ENCODE measurements at regions not wholly inside any gene's neighbourhood (a gene's known extent, or its start where the extent isn't known, plus 50 kb on each side); places are given as distances from the start of the nearest gene placed in this dataset.

DNA sequence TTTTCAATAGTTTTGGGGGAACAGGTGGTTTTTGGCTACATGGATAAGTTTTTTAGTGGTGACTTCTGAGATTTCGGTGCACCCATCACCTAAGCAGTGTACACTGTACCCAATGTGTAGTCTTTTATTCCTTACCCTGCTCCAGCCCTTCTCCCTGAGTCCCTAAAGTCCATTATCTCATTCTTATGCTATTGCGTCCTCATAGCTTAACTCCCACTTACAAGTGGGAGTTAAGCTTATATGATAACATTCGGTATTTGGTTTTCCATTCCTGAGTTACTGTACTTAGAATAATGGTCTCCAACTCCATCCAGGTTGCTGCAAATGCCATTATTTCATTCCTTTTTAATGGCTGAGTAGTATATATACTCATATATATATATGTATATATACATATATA is 90.9 kb upstream of the ACSL3 start:
- ATAC-seq (ENCODE audit: low read depth) (no peak), DNase-seq (no peak)
- H3K36me3 Mint-ChIP-seq (ENCODE audit: low read depth): no peaks in the 10 kb centered on the region
- ChIA-PET POLR2A (no interaction called here), CTCF (no interaction called here)
- H3K27ac Mint-ChIP-seq: no peak overlapping the region
- H3K9me3 Mint-ChIP-seq: no peaks in the 10 kb centered on the region
- no peaks in the 10 kb centered on the region for H3K4me1 Mint-ChIP-seq
- H3K27me3 Mint-ChIP-seq: peaks cover 12% of the 10 kb centered on the region
- TF ChIP-seq, protein P1, sequence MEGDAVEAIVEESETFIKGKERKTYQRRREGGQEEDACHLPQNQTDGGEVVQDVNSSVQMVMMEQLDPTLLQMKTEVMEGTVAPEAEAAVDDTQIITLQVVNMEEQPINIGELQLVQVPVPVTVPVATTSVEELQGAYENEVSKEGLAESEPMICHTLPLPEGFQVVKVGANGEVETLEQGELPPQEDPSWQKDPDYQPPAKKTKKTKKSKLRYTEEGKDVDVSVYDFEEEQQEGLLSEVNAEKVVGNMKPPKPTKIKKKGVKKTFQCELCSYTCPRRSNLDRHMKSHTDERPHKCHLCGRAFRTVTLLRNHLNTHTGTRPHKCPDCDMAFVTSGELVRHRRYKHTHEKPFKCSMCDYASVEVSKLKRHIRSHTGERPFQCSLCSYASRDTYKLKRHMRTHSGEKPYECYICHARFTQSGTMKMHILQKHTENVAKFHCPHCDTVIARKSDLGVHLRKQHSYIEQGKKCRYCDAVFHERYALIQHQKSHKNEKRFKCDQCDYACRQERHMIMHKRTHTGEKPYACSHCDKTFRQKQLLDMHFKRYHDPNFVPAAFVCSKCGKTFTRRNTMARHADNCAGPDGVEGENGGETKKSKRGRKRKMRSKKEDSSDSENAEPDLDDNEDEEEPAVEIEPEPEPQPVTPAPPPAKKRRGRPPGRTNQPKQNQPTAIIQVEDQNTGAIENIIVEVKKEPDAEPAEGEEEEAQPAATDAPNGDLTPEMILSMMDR (IDR thresholded peaks at IDR 0.05): no peak
- no peak overlapping the region for H3K4me3 Mint-ChIP-seq
- intact Hi-C loops (cut with micrococcal nuclease): no loop called here

DNA sequence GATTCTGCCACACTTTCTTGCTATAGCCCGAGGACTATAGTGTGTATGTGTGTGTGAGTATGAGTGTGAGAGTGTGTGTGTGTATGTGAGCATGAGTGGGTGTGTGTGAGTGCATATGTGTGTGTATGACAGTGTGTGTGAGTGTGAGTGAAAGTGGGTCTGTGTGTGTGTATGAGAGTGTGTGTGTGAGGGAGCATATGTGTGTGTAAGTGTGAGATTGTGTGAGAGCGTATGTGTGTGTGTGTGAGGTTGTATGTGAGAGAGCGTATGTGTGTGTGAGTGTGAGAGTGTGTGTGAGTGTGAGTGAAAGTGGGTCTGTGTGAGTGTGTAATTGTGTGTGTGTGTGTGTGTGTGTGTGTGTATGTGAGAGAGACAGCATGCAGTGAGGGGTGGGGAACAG is 89.0 kb upstream of the ACSL3 start:
- H3K36me3 Mint-ChIP-seq (ENCODE audit: low read depth): no peaks in the 10 kb centered on the region
- ChIA-PET POLR2A (no interaction called here), CTCF (no interaction called here)
- ATAC-seq (ENCODE audit: low read depth): no peak
- H3K4me1 Mint-ChIP-seq: no peaks in the 10 kb centered on the region
- TF ChIP-seq, protein P1 (IDR thresholded peaks at IDR 0.05): no peak
- intact Hi-C loops (cut with micrococcal nuclease): no loop called here
- H3K27me3 Mint-ChIP-seq: peaks cover 14% of the 10 kb centered on the region
- no peak for DNase-seq
- H3K4me3 Mint-ChIP-seq: no peak overlapping the region
- H3K27ac Mint-ChIP-seq: no peak overlapping the region
- H3K9me3 Mint-ChIP-seq: no peaks in the 10 kb centered on the region

DNA sequence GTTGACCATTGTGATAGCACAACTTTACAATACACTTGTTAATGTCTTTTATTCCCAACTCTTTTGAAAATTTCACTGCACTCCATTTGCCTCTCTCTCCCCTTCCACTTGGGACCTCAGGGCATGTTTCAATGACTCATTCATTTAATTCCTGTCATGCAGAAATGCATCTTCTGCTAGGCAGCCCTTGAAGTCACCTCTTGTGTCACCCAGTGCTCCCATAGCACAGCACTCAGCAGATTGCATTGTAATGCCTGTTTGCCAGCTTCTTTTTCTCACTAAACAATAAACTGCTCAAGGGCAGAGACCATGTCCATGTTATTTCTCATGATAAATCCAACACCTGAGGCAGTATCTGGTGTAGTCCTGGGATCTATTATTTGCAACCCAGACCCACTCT is 85.9 kb upstream of the ACSL3 start:
- POLR2A ChIA-PET: no interaction called here
- Mint-ChIP-seq H3K4me1 (no peaks in the 10 kb centered on the region), H3K27me3 (peaks cover 12% of the 10 kb centered on the region), H3K4me3 (no peak overlapping the region), H3K36me3 (ENCODE audit: low read depth) (no peaks in the 10 kb centered on the region), H3K27ac (no peak overlapping the region), H3K9me3 (no peaks in the 10 kb centered on the region)
- no peak for DNase-seq
- intact Hi-C loops (cut with micrococcal nuclease): no loop called here
- no peak for ATAC-seq (ENCODE audit: low read depth)
- CTCF ChIA-PET: no interaction called here
- TF ChIP-seq, protein P1 (IDR thresholded peaks at IDR 0.05): no peak

DNA sequence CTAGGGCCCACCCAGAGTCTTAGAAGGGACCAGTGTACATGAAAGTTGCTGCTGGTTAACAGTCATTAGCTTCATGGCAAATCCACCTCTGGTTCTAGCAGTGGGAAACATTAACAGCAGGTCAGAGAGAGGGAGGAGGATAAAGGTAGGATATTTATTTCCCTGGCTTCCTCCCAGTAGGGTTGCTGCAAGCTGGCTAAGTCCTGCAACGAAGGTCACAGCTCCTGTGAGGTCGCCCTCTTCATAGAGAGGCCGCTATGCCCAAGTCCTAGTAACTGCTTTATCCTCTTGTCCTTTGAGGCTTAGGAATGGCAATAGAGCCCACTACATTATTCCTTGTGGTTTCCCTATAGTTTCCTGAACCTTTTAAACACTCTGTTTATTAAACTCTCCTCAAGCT is 84.0 kb upstream of the ACSL3 start:
- DNase-seq: no peak
- Mint-ChIP-seq H3K36me3 (ENCODE audit: low read depth) (no peaks in the 10 kb centered on the region), H3K27me3 (peaks cover 14% of the 10 kb centered on the region), H3K9me3 (no peaks in the 10 kb centered on the region), H3K4me1 (no peaks in the 10 kb centered on the region), H3K27ac (no peak overlapping the region), H3K4me3 (no peak overlapping the region)
- TF ChIP-seq, protein P1 (IDR thresholded peaks at IDR 0.05): no peak
- intact Hi-C loops (cut with micrococcal nuclease): no loop called here
- ATAC-seq (ENCODE audit: low read depth): no peak
- ChIA-PET POLR2A (no interaction called here), CTCF (interaction anchor here (1.2 kb wide), 1 partner anchor 68 kb away, joined by 3 read pairs; no protein-coding TSS in a partner anchor)

DNA sequence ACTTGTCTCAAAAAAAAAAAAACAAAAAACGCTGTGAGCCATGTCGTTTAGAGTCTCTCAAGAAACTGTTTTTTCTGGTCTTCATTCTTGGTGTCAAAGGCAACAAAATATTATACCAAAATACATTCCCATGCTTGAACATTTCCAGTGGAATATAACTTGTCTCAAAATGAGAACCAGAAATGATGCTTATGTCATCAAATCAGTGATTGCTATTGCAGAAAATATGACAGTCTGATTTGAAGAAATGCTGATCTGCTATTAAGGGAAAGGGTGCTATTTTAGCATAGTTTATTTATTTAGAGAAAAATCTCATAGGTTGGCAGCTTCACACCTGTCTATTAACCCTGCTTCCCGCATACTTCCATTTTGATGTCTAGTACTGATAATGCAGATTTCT is 82.4 kb upstream of the ACSL3 start:
- POLR2A ChIA-PET: no interaction called here
- H3K36me3 Mint-ChIP-seq (ENCODE audit: low read depth): no peaks in the 10 kb centered on the region
- no peak for ATAC-seq (ENCODE audit: low read depth)
- no peak overlapping the region for H3K27ac Mint-ChIP-seq
- intact Hi-C loops (cut with micrococcal nuclease): no loop called here
- TF ChIP-seq, protein P1 (IDR thresholded peaks at IDR 0.05): no peak
- peaks cover 8% of the 10 kb centered on the region for H3K27me3 Mint-ChIP-seq
- no peak overlapping the region for H3K4me3 Mint-ChIP-seq
- H3K9me3 Mint-ChIP-seq: no peaks in the 10 kb centered on the region
- DNase-seq: no peak
- H3K4me1 Mint-ChIP-seq: no peaks in the 10 kb centered on the region
- CTCF ChIA-PET: no interaction called here
